RWPE2 (cell line): ENCODE measurements at regions not wholly inside any gene's neighbourhood (a gene's known extent, or its start where the extent isn't known, plus 50 kb on each side); places are given as distances from the start of the nearest gene placed in this dataset.

Source experiments
- ATAC-seq: fragments of 200-7000 bp; cut with Tn5 transposase; 3 replicates; pipeline ENCODE4 v1.9.1; 2021; ENCODE audit warnings: low read depth
- DNase-seq: peaks from one replicate; pipeline ENCODE4 v3.0.0-alpha.2; 2020; ENCODE audit warnings: low spot score
- H3K27ac ChIP-seq: fragments of 450-650 bp; 2 replicates; pipeline ENCODE4 v1.5.1; 2017; ENCODE audit warnings: mild to moderate bottlenecking; ENCODE audit not compliant: poor library complexity, severe bottlenecking
- H3K27me3 ChIP-seq: fragments of 250-450 bp; sonication (Bioruptor Pico); 2 replicates; pipeline ENCODE4 v1.5.1; 2021; ENCODE audit warnings: mild to moderate bottlenecking, moderate library complexity; ENCODE audit not compliant: insufficient read depth, poor library complexity, severe bottlenecking
- H3K36me3 ChIP-seq: fragments of 250-450 bp; sonication (Bioruptor Pico); 2 replicates; pipeline ENCODE4 v1.5.1; 2020; ENCODE audit warnings: low read depth, mild to moderate bottlenecking, moderate library complexity
- H3K4me1 ChIP-seq: fragments of 250-450 bp; sonication (Bioruptor Pico); 2 replicates; pipeline ENCODE4 v1.5.1; 2021; ENCODE audit warnings: mild to moderate bottlenecking, moderate library complexity; ENCODE audit not compliant: insufficient read depth, poor library complexity, severe bottlenecking
- H3K4me3 ChIP-seq: fragments of 250-450 bp; sonication (Bioruptor Pico); 2 replicates; pipeline ENCODE4 v1.5.1; 2021; ENCODE audit warnings: mild to moderate bottlenecking, moderate library complexity; ENCODE audit not compliant: severe bottlenecking
- H3K9me3 ChIP-seq: fragments of 250-450 bp; sonication (Bioruptor Pico); 2 replicates; pipeline ENCODE4 v1.5.1; 2021; ENCODE audit warnings: mild to moderate bottlenecking, moderate library complexity; ENCODE audit not compliant: severe bottlenecking
- TF ChIP-seq, protein P1 (sequence below): fragments of 450-650 bp; IDR thresholded peaks from one replicate; pipeline ENCODE4 v1.5.1; 2017; ENCODE audit warnings: mild to moderate bottlenecking, moderate library complexity; ENCODE audit not compliant: poor library complexity, severe bottlenecking

DNA sequence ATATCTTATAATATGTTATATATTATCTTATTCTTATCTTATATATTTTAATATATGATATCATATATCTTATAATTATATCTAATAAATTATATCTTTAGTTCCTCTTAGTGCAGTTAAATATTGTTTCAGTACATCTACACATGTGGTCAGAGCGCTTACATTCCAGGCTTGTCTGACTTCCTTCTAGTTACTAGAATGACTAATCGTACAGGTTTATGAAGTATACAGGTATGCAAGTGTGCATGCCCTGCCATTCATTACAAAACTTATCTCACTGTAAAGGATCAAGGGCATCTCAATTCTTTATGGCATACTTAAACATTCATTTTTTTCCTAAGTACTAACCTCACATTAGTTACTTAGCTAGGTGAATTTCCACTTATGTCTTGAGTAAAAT is 1278.0 kb upstream of the MAP3K7 start:
- ATAC-seq (peak; percentile 86), DNase-seq (no peak)

DNA sequence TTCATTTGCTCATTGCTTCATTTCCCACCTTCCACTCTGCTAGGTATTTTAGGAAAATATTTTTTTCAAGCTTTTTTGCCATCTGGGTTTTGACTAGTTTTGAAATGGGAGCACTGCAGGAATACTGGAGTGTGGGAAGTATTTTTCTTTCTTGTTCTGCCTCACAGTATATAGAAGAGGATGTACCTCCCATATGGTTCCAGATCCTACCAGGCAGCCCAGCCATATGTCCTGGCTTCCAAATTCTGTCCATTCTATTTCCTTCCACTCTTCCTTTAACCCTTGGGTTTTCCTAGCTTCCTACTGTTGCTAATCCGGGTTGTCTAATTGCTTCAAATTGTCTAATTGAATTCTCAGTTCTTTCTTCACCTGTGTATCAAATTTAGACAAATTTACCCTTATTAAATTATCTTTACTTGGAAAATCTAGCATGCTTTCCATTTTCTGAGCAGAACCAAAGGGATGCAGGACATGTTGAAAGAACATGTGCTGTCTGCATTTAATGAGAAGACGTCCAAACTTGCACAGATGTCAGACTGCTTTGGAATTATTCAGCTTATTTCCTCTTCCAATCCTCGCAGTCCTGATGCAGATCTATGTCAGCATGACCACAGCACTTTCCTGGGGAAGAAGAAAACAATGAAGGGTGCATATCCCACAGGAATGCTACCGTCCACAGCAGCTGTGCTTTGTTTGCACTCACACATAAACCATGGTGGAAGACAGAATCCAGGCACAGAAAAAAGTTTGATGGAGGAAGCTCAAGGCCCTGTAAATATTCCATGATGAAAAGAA is 1273.9 kb upstream of the MAP3K7 start:
- DNase-seq: no peak
- no peak for ATAC-seq
- TF ChIP-seq, protein P1, sequence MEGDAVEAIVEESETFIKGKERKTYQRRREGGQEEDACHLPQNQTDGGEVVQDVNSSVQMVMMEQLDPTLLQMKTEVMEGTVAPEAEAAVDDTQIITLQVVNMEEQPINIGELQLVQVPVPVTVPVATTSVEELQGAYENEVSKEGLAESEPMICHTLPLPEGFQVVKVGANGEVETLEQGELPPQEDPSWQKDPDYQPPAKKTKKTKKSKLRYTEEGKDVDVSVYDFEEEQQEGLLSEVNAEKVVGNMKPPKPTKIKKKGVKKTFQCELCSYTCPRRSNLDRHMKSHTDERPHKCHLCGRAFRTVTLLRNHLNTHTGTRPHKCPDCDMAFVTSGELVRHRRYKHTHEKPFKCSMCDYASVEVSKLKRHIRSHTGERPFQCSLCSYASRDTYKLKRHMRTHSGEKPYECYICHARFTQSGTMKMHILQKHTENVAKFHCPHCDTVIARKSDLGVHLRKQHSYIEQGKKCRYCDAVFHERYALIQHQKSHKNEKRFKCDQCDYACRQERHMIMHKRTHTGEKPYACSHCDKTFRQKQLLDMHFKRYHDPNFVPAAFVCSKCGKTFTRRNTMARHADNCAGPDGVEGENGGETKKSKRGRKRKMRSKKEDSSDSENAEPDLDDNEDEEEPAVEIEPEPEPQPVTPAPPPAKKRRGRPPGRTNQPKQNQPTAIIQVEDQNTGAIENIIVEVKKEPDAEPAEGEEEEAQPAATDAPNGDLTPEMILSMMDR: no peak
- Histone ChIP-seq H3K9me3 (no peaks in the 10 kb centered on the region), H3K27me3 (peaks cover 3% of the 10 kb centered on the region), H3K4me1 (no peaks in the 10 kb centered on the region), H3K4me3 (no peak overlapping the region), H3K27ac (no peak overlapping the region), H3K36me3 (no peaks in the 10 kb centered on the region)

More for the DNA sequence above, 1278.0 kb upstream of the MAP3K7 start:
- H3K27ac ChIP-seq: no peak overlapping the region
- no peaks in the 10 kb centered on the region for H3K27me3 ChIP-seq
- TF ChIP-seq, protein P1: no peak
- no peaks in the 10 kb centered on the region for H3K36me3 ChIP-seq
- H3K4me3 ChIP-seq: no peak overlapping the region
- no peaks in the 10 kb centered on the region for H3K9me3 ChIP-seq
- H3K4me1 ChIP-seq: no peaks in the 10 kb centered on the region

DNA sequence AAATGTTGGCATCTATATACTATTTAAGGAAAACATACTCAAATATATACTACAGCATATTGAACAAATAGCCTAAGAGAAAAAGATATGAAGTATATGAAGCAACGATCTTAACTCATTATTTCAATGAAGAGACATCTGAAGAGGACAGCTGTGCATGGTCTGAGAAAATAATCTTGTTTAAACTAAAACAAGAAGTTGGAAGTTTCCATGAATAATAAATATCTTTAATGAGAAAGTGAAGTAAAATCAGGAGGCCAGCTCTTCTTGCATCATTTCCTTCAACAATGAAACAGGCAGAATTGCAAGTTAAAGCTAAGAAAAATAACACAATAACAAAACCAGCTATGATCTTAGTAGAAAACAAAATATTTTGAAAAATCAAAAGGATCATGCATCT is 1265.4 kb upstream of the MAP3K7 start:
- Histone ChIP-seq H3K4me3 (no peak overlapping the region), H3K27ac (no peak overlapping the region), H3K9me3 (no peaks in the 10 kb centered on the region), H3K4me1 (no peaks in the 10 kb centered on the region), H3K27me3 (peaks cover 3% of the 10 kb centered on the region), H3K36me3 (no peaks in the 10 kb centered on the region)
- ATAC-seq: no peak
- TF ChIP-seq, protein P1: no peak
- no peak for DNase-seq

DNA sequence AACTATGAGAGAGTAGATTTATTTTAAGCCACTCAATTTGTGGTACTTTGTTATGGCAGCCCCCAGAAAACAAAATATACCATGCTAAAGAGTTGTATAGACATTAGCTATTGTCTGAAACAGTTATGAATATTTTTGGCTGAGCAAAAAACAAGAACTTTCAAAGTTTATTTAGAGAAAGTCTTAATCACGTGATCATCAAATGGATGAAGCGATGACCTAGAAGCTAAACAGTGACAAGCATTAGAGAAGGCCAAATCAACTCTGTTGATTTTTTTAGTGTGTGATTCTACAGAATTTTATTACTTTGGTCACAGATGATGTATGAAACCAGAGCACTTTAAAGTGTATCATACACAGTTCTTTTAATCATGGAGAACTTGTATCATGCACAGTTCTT is 1247.9 kb upstream of the MAP3K7 start:
- no peaks in the 10 kb centered on the region for H3K27me3 ChIP-seq
- H3K4me1 ChIP-seq: no peaks in the 10 kb centered on the region
- ATAC-seq (no peak), DNase-seq (no peak)
- H3K9me3 ChIP-seq: no peaks in the 10 kb centered on the region
- no peak overlapping the region for H3K27ac ChIP-seq
- TF ChIP-seq, protein P1: no peak
- no peaks in the 10 kb centered on the region for H3K36me3 ChIP-seq
- H3K4me3 ChIP-seq: no peak overlapping the region

DNA sequence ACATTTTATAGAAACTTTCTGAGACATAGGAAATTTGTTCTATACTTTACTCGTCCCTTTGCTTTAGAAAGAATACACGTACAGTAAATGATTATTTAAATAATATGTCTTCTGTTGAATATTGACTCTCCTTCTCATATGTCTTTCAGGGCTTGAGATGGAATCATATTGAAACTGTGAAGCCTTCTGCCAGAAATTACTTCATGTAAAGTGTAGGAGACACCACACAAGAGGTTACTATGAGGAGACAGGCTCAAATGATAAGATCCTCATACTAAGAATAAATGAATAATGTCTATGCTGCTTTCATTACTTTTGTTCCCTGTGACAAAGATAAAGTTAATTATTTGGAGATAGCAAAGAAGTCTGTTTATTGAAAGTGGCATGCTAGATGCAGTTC is 1240.3 kb upstream of the MAP3K7 start:
- DNase-seq (no peak), ATAC-seq (no peak)
- Histone ChIP-seq H3K27ac (no peak overlapping the region), H3K36me3 (no peaks in the 10 kb centered on the region), H3K4me3 (no peak overlapping the region), H3K27me3 (no peaks in the 10 kb centered on the region), H3K9me3 (no peaks in the 10 kb centered on the region), H3K4me1 (no peaks in the 10 kb centered on the region)
- TF ChIP-seq, protein P1: no peak
